Liver (tissue), 3 donors: ENCODE measurements at regions not wholly inside any gene's neighbourhood (a gene's known extent, or its start where the extent isn't known, plus 50 kb on each side); places are given as distances from the start of the nearest gene placed in this dataset.
"Not testable (repeated sequence)": the region's sequence is repeated elsewhere in the genome, so short reads cannot be mapped to it uniquely, and the experiment has no call there.

Experiments used
- ATF3 ChIP-seq: IDR thresholded peaks from 2 replicates; pipeline ENCODE4 v1.6.1; 2016; ENCODE audit warnings: antibody characterized with exemption
- CTCF ChIP-seq: fragments of 150-350 bp; IDR thresholded peaks from 2 replicates; pipeline ENCODE4 v1.5.1; 2017; ENCODE audit warnings: improper control_type of control experiment, low read depth, low read length; ENCODE audit not compliant: missing input control
- GABPA ChIP-seq, 2 donors: IDR thresholded peaks in 1 of 2; conservative IDR thresholded peaks in 1 of 2; 2 replicates each; pipeline ENCODE4 v1.6.1; 2016; ENCODE audit warnings: antibody characterized with exemption in 2 of 2, mild to moderate bottlenecking in 1 of 2, moderate library complexity in 1 of 2
- JUND ChIP-seq, 2 donors: IDR thresholded peaks; 2 replicates each; pipeline ENCODE4 v1.6.1; 2016; ENCODE audit warnings: antibody characterized with exemption in 2 of 2
- MAX ChIP-seq: IDR thresholded peaks from 2 replicates; pipeline ENCODE4 v1.6.1; 2016; ENCODE audit warnings: antibody characterized with exemption
- RAD21 ChIP-seq, 2 donors: IDR thresholded peaks; 2 replicates each; pipeline ENCODE4 v1.6.1; 2016; ENCODE audit warnings: antibody characterized with exemption in 2 of 2, mild to moderate bottlenecking in 2 of 2
- REST ChIP-seq: IDR thresholded peaks from 2 replicates; pipeline ENCODE4 v1.6.1; 2016; ENCODE audit warnings: antibody characterized with exemption, mild to moderate bottlenecking
- RXRA ChIP-seq, 2 donors: IDR thresholded peaks; 2 replicates each; pipeline ENCODE4 v1.6.1; 2017 to 2018; ENCODE audit warnings: antibody characterized with exemption in 2 of 2, mild to moderate bottlenecking in 1 of 2
- SP1 ChIP-seq: IDR thresholded peaks from 2 replicates; pipeline ENCODE4 v1.6.1; 2018; ENCODE audit warnings: antibody characterized with exemption, mild to moderate bottlenecking
- TAF1 ChIP-seq: conservative IDR thresholded peaks from 2 replicates; pipeline ENCODE4 v1.6.1; 2016; ENCODE audit warnings: antibody characterized with exemption, mild to moderate bottlenecking
- ZBTB33 ChIP-seq: IDR thresholded peaks from 2 replicates; pipeline ENCODE4 v1.6.1; 2016; ENCODE audit warnings: antibody characterized with exemption
- donor health status: healthy.
- donor health status: healthy.

GRCh38 chr17:45585794-45586650 is 95.5 kb upstream of the PLEKHM1 start:
- not testable (repeated sequence) for TF ChIP-seq CTCF; MAX; GABPA (IDR thresholded peaks at IDR 0.05 in 1 of 2, conservative IDR thresholded peaks at IDR 0.05 in 1 of 2); ZBTB33; SP1; TAF1; JUND (IDR thresholded peaks at IDR 0.05); RXRA (IDR thresholded peaks at IDR 0.05); ATF3; RAD21 (IDR thresholded peaks at IDR 0.05); REST
